Motor neuron (in vitro differentiated cells): ENCODE measurements at regions not wholly inside any gene's neighbourhood (a gene's known extent, or its start where the extent isn't known, plus 50 kb on each side); places are given as distances from the start of the nearest gene placed in this dataset.

Source experiments
- ATAC-seq, 8 experiments: fragments of 200-7000 bp; cut with Tn5 transposase; replicated peaks in 6 of 8; 2 replicates each; pipeline ENCODE4 v1.8.0; 2021; ENCODE audit warnings: mild to moderate bottlenecking in 8 of 8, moderate library complexity in 8 of 8
- H3K27ac ChIP-seq, 2 donors: fragments of 250-450 bp; sonication (Bioruptor Pico); 2 replicates each; pipeline ENCODE4 v1.9.0; 2021; ENCODE audit warnings: antibody characterized with exemption in 2 of 2, mild to moderate bottlenecking in 2 of 2, moderate library complexity in 1 of 2
- H3K4me1 ChIP-seq, 2 donors: fragments of 250-450 bp; sonication (Bioruptor Pico); replicated peaks in 1 of 2; 2 replicates each; pipeline ENCODE4 v1.6.1; 2021; ENCODE audit warnings: antibody characterized with exemption in 2 of 2, mild to moderate bottlenecking in 2 of 2, moderate library complexity in 1 of 2
- H3K4me3 ChIP-seq, 5 donors: fragments of 250-450 bp; sonication (Bioruptor Pico); 2 replicates each; pipeline ENCODE4 v1.9.0; 2021; ENCODE audit warnings: antibody characterized with exemption in 5 of 5, mild to moderate bottlenecking in 5 of 5, moderate library complexity in 4 of 5
- WGBS, 10 experiments: fragments of 450-650 bp; shearing (Covaris generic); methylation state at CpG; one replicate each; pipeline ENCODE4 v1.0.0; 2022; 5-methylcytosine and 5-hydroxymethylcytosine counted together
- in situ Hi-C, 9 experiments: fragments of 400-800 bp; cut with MboI; loops; one replicate each; pipeline ENCODE4 v1.15.0; 2021; ENCODE audit warnings: low sequenced_read_pairs in 9 of 9, low pct_unique_long_range_greater_than_20kb in 2 of 9; ENCODE audit not compliant: unreplicated experiment in 9 of 9

GRCh38 chr1:222995236-222995580 is 147.8 kb downstream of the TLR5 start:
- H3K27ac ChIP-seq = no peak overlapping the region
- ATAC-seq = no peak
- WGBS, 10 experiments = 61 to 94% (median 73%) methylated on average over 2 to 3 of the region's 3 CpGs; no CpG with 5 or more reads in 2 of the 10 experiments

GRCh38 chr1:222995620-222996309 is 147.3 kb downstream of the TLR5 start:
- ATAC-seq = no peak
- Histone ChIP-seq H3K27ac (no peak overlapping the region), H3K4me3 (no peak overlapping the region), H3K4me1 (no peaks in the 10 kb centered on the region)
- in situ Hi-C loops = loop anchor here in 1 of 9 experiments (10.0 kb wide), 1 partner anchor 201 kb away; no protein-coding TSS in a partner anchor
- WGBS, 10 experiments = 67 to 100% (median 86%) methylated on average over 1 to 5 of the region's 5 CpGs

More at GRCh38 chr1:222995236-222995580, 147.8 kb downstream of the TLR5 start:
- Histone ChIP-seq H3K4me3 (no peak overlapping the region), H3K4me1 (no peaks in the 10 kb centered on the region)
- in situ Hi-C loops = loop anchor here in 1 of 9 experiments (10.0 kb wide), 1 partner anchor 200 kb away; no protein-coding TSS in a partner anchor

- WGBS, 10 experiments = 64 to 100% (median 81%) methylated on average over 1 to 3 of the region's 3 CpGs
- no peak for ATAC-seq
- no peaks in the 10 kb centered on the region for H3K4me1 ChIP-seq
- H3K4me3 ChIP-seq = no peak overlapping the region
- H3K27ac ChIP-seq = no peak overlapping the region
- in situ Hi-C loops = loop anchor here in 1 of 9 experiments (10.0 kb wide), 1 partner anchor 202 kb away; no protein-coding TSS in a partner anchor
These were observed 146.6 kb downstream of the TLR5 start for GRCh38 chr1:222996310-222996975.

GRCh38 chr1:223000632-223001031 is 142.4 kb downstream of the TLR5 start:
- Histone ChIP-seq H3K4me1 (no peaks in the 10 kb centered on the region), H3K4me3 (no peak overlapping the region), H3K27ac (no peak overlapping the region)
- no peak for ATAC-seq
- in situ Hi-C loops = no loop called here

GRCh38 chr1:223001653-223002634 is 141.1 kb downstream of the TLR5 start:
- H3K4me1 ChIP-seq = no peaks in the 10 kb centered on the region
- no peak overlapping the region for H3K4me3 ChIP-seq
- H3K27ac ChIP-seq = no peak overlapping the region
- peak in 3 of 8 experiments; percentile 85 to 97 (median 97) for ATAC-seq
- in situ Hi-C loops = no loop called here
- 52 to 100% (median 86%) methylated on average over 2 to 9 of the region's 9 CpGs for WGBS, 10 experiments

- in situ Hi-C loops = no loop called here
- no peaks in the 10 kb centered on the region for H3K4me1 ChIP-seq
- no peak overlapping the region for H3K4me3 ChIP-seq
- WGBS, 10 experiments = 85 to 100% (median 93%) methylated on average over 2 to 9 of the region's 9 CpGs; no CpG with 5 or more reads in 1 of the 10 experiments
- no peak overlapping the region for H3K27ac ChIP-seq
- no peak for ATAC-seq
These were observed 139.5 kb downstream of the TLR5 start for GRCh38 chr1:223003549-223003948.

GRCh38 chr1:223006371-223006770 is 136.7 kb downstream of the TLR5 start:
- H3K4me3 ChIP-seq = no peak overlapping the region
- in situ Hi-C loops = no loop called here
- H3K27ac ChIP-seq = no peak overlapping the region
- peaks cover 3 to 6% of the 10 kb centered on the region in 2 donors for H3K4me1 ChIP-seq
- ATAC-seq = no peak
- WGBS, 10 experiments = 40 to 94% (median 84%) methylated on average over 1 to 5 of the region's 5 CpGs; no CpG with 5 or more reads in 2 of the 10 experiments

- in situ Hi-C loops = no loop called here
- 50 to 100% (median 90%) methylated on average over 1 to 10 of the region's 11 CpGs for WGBS, 10 experiments
- no peak overlapping the region for H3K4me3 ChIP-seq
- peak in 2 of 8 experiments; percentile 15 to 91 for ATAC-seq
- H3K4me1 ChIP-seq = peaks cover 5 to 9% of the 10 kb centered on the region in 2 donors
- no peak overlapping the region for H3K27ac ChIP-seq
These were observed 136.0 kb downstream of the TLR5 start for GRCh38 chr1:223006917-223007648.

- WGBS, 10 experiments = 62 to 100% (median 80%) methylated on average over 1 to 5 of the region's 7 CpGs; no CpG with 5 or more reads in 3 of the 10 experiments
- Histone ChIP-seq H3K27ac (no peak overlapping the region), H3K4me1 (peaks cover 7 to 10% of the 10 kb centered on the region in 2 donors), H3K4me3 (no peak overlapping the region)
- no peak for ATAC-seq
- in situ Hi-C loops = no loop called here
These were observed 135.1 kb downstream of the TLR5 start for GRCh38 chr1:223007935-223008334.

GRCh38 chr1:223008808-223009207 is 134.2 kb downstream of the TLR5 start:
- WGBS, 10 experiments = 8 to 48% (median 23%) methylated on average over 1 to 2 of the region's 2 CpGs
- in situ Hi-C loops = no loop called here
- H3K4me1 ChIP-seq = peaks cover 13 to 16% of the 10 kb centered on the region in 2 donors

GRCh38 chr1:223009406-223009805 is 133.6 kb downstream of the TLR5 start:
- no peak for ATAC-seq

More at GRCh38 chr1:223008808-223009207, 134.2 kb downstream of the TLR5 start:
- no peak for ATAC-seq
- H3K4me3 ChIP-seq = no peak overlapping the region
- no peak overlapping the region for H3K27ac ChIP-seq

More at GRCh38 chr1:223009406-223009805, 133.6 kb downstream of the TLR5 start:
- in situ Hi-C loops = no loop called here
- H3K27ac ChIP-seq = no peak overlapping the region
- H3K4me3 ChIP-seq = no peak overlapping the region
- 48 to 95% (median 91%) methylated on average over 2 to 3 of the region's 3 CpGs; no CpG with 5 or more reads in 5 of the 10 experiments for WGBS, 10 experiments
- H3K4me1 ChIP-seq = peaks cover 13 to 16% of the 10 kb centered on the region in 2 donors
